ENCODE measurements at regions not wholly inside any gene's neighbourhood (a gene's known extent, or its start where the extent isn't known, plus 50 kb on each side); places are given as distances from the start of the nearest gene placed in this dataset.

- no peak for TF ChIP-seq CTCF (IDR thresholded peaks at IDR 0.05)
- no peak for TF ChIP-seq POLR2A (IDR thresholded peaks at IDR 0.05)
Observed at GRCh38 chr3:98699132-98699531, 64.0 kb upstream of the ST3GAL6 start.
